ENCODE measurements at regions not wholly inside any gene's neighbourhood (a gene's known extent, or its start where the extent isn't known, plus 50 kb on each side); places are given as distances from the start of the nearest gene placed in this dataset.
A peak's percentile ranks its signal among the peaks of the same experiment; 100 is the strongest.

GRCh38 chr20:57091748-57092111 is 174.7 kb downstream of the BMP7 start:
- in situ Hi-C loops (cut with HindIII; ENCODE audit: low pct_unique_long_range_greater_than_20kb, low sequenced_read_pairs), result no loop called here

GRCh38 chr20:57092112-57092899 is 174.1 kb downstream of the BMP7 start:
- Histone ChIP-seq H3K9me3 (ENCODE audit: control insufficient read depth, insufficient read depth, low read depth, low read length) (no peaks in the 10 kb centered on the region), H3K27ac (ENCODE audit: low read length) (no peak overlapping the region), H3K27me3 (ENCODE audit: control insufficient read depth, insufficient read depth, low read length) (no peaks in the 10 kb centered on the region), H3K4me3 (ENCODE audit: low read depth in 2 of 2, low read length in 2 of 2) (no peak overlapping the region), H3K36me3 (ENCODE audit: control insufficient read depth, insufficient read depth, low read length) (no peaks in the 10 kb centered on the region), H3K4me1 (ENCODE audit: control insufficient read depth, insufficient read depth, low read length) (no peaks in the 10 kb centered on the region; the same call in 1 of the 2 replicates)
- in situ Hi-C loops (cut with HindIII; ENCODE audit: low pct_unique_long_range_greater_than_20kb, low sequenced_read_pairs) (no loop called here), intact Hi-C loops (cut with micrococcal nuclease; ENCODE audit: unreplicated experiment) (no loop called here)
- TF ChIP-seq SIN3A (IDR thresholded peaks at IDR 0.05; ENCODE audit: borderline replicate concordance, insufficient read depth, low read depth, low read length), result no peak
- peak; percentile 93 for TF ChIP-seq CTCF (IDR thresholded peaks at IDR 0.05)
- ChIA-PET POLR2A (no interaction called here), CTCF (interaction anchor here (0.7 to 1.0 kb wide), 3 partner anchors 28 to 256 kb away, joined by 3 to 5 read pairs (median 4); no protein-coding TSS in a partner anchor)
- ATAC-seq, result peak; percentile 77
- DNase-seq (ENCODE audit: low read depth, low spot score), result no peak
- BruUV-seq (replicated peaks), result no TSS peak

More at GRCh38 chr20:57091748-57092111, 174.7 kb downstream of the BMP7 start:
- intact Hi-C loops (cut with micrococcal nuclease; ENCODE audit: unreplicated experiment), result no loop called here
- BruUV-seq (replicated peaks), result no TSS peak
- Histone ChIP-seq H3K27ac (ENCODE audit: low read length) (no peak overlapping the region), H3K36me3 (ENCODE audit: control insufficient read depth, insufficient read depth, low read length) (no peaks in the 10 kb centered on the region), H3K9me3 (ENCODE audit: control insufficient read depth, insufficient read depth, low read depth, low read length) (no peaks in the 10 kb centered on the region), H3K27me3 (ENCODE audit: control insufficient read depth, insufficient read depth, low read length) (no peaks in the 10 kb centered on the region), H3K4me1 (ENCODE audit: control insufficient read depth, insufficient read depth, low read length) (no peaks in the 10 kb centered on the region; the same call in 1 of the 2 replicates), H3K4me3 (ENCODE audit: low read depth in 2 of 2, low read length in 2 of 2) (no peak overlapping the region)
- CTCF ChIA-PET, result interaction anchor here (0.7 to 1.0 kb wide), 3 partner anchors 29 to 256 kb away, joined by 3 to 5 read pairs (median 4); no protein-coding TSS in a partner anchor
- ATAC-seq, result peak; percentile 17
- no peak for DNase-seq (ENCODE audit: low read depth, low spot score)
- TF ChIP-seq TCF7L2 (IDR thresholded peaks at IDR 0.05; ENCODE audit: low read depth, low read length) (no peak), REST (IDR thresholded peaks at IDR 0.05; ENCODE audit: insufficient read depth in 1 of 2, low read depth in 2 of 2, low read length in 1 of 2) (no peak)
- POLR2A ChIA-PET, result no interaction called here

- Histone ChIP-seq H3K27me3 (ENCODE audit: control insufficient read depth, insufficient read depth, low read length) (no peaks in the 10 kb centered on the region), H3K36me3 (ENCODE audit: control insufficient read depth, insufficient read depth, low read length) (no peaks in the 10 kb centered on the region), H3K4me3 (ENCODE audit: low read depth in 2 of 2, low read length in 2 of 2) (no peak overlapping the region), H3K4me1 (ENCODE audit: control insufficient read depth, insufficient read depth, low read length) (no peaks in the 10 kb centered on the region; the same call in 1 of the 2 replicates), H3K27ac (ENCODE audit: low read length) (no peak overlapping the region), H3K9me3 (ENCODE audit: control insufficient read depth, insufficient read depth, low read depth, low read length) (no peaks in the 10 kb centered on the region)
- CTCF ChIA-PET, result interaction anchor here (0.9 kb wide), 1 partner anchor 253 kb away, joined by 4 read pairs; no protein-coding TSS in a partner anchor
- POLR2A ChIA-PET, result no interaction called here
- in situ Hi-C loops (cut with HindIII; ENCODE audit: low pct_unique_long_range_greater_than_20kb, low sequenced_read_pairs) (no loop called here), intact Hi-C loops (cut with micrococcal nuclease; ENCODE audit: unreplicated experiment) (no loop called here)
- no TSS peak for BruUV-seq (replicated peaks)
- no peak for ATAC-seq
- DNase-seq (ENCODE audit: low read depth, low spot score), result no peak
- TF ChIP-seq SIN3A (IDR thresholded peaks at IDR 0.05; ENCODE audit: borderline replicate concordance, insufficient read depth, low read depth, low read length), result no peak
- TF ChIP-seq TCF7L2 (IDR thresholded peaks at IDR 0.05; ENCODE audit: low read depth, low read length), result no peak
- no peak for TF ChIP-seq CTCF (IDR thresholded peaks at IDR 0.05)
- TF ChIP-seq REST (IDR thresholded peaks at IDR 0.05; ENCODE audit: insufficient read depth in 1 of 2, low read depth in 2 of 2, low read length in 1 of 2), result no peak
- TF ChIP-seq POLR2AphosphoS5 (IDR thresholded peaks at IDR 0.05; ENCODE audit: low read depth, low read length), result no peak
Observed at GRCh38 chr20:57092900-57093530, 173.4 kb downstream of the BMP7 start.
